GM06990 (cell line): ENCODE measurements at regions not wholly inside any gene's neighbourhood (a gene's known extent, or its start where the extent isn't known, plus 50 kb on each side); places are given as distances from the start of the nearest gene placed in this dataset.

Experiments used
- DNase-seq: peaks from one replicate; pipeline ENCODE4 v3.0.0-alpha.2; 2011; ENCODE audit not compliant: insufficient read length; ENCODE audit errors: extremely low read depth
- H3K27me3 ChIP-seq: replicated peaks from 2 replicates; pipeline ENCODE4 v1.6.0; 2011; ENCODE audit warnings: low read length; ENCODE audit not compliant: control insufficient read depth, insufficient read depth
- H3K36me3 ChIP-seq: 2 replicates; pipeline ENCODE4 v1.5.1; 2011; ENCODE audit warnings: low read length; ENCODE audit not compliant: control insufficient read depth, insufficient read depth
- H3K4me3 ChIP-seq: replicated peaks from 2 replicates; pipeline ENCODE4 v1.5.1; 2011; ENCODE audit warnings: low read depth, mild to moderate bottlenecking, control low read depth, low read length
- CTCF ChIP-seq: IDR thresholded peaks from 2 replicates; pipeline ENCODE4 v1.5.1; 2011; ENCODE audit warnings: low read length, control low read depth, mild to moderate bottlenecking, inconsistent platforms; ENCODE audit not compliant: insufficient read depth, poor library complexity, severe bottlenecking

GRCh38 chr11:69356703-69357457 lies 62.9 kb downstream of the MYEOV start:
- Histone ChIP-seq H3K4me3 (no peak overlapping the region), H3K36me3 (no peaks in the 10 kb centered on the region), H3K27me3 (no peaks in the 10 kb centered on the region; the same call in 1 of the 2 replicates)
- no peak for TF ChIP-seq CTCF
- no peak for DNase-seq

GRCh38 chr11:69357458-69358397 lies 63.8 kb downstream of the MYEOV start:
- no peak for TF ChIP-seq CTCF
- Histone ChIP-seq H3K27me3 (no peaks in the 10 kb centered on the region; the same call in 1 of the 2 replicates), H3K36me3 (no peaks in the 10 kb centered on the region), H3K4me3 (no peak overlapping the region)
- no peak for DNase-seq

- no peak for DNase-seq
- TF ChIP-seq CTCF = no peak
- Histone ChIP-seq H3K4me3 (no peak overlapping the region), H3K27me3 (no peaks in the 10 kb centered on the region; the same call in 1 of the 2 replicates), H3K36me3 (no peaks in the 10 kb centered on the region)
Observed at GRCh38 chr11:69358398-69359020, 64.6 kb downstream of the MYEOV start.

GRCh38 chr11:69359735-69360480 lies 66.0 kb downstream of the MYEOV start:
- Histone ChIP-seq H3K4me3 (no peak overlapping the region), H3K27me3 (no peaks in the 10 kb centered on the region; the same call in 1 of the 2 replicates), H3K36me3 (no peaks in the 10 kb centered on the region)
- no peak for DNase-seq
- TF ChIP-seq CTCF = no peak

- TF ChIP-seq CTCF = no peak
- no peaks in the 10 kb centered on the region for H3K36me3 ChIP-seq
- no peak for DNase-seq
- no peaks in the 10 kb centered on the region; the same call in 1 of the 2 replicates for H3K27me3 ChIP-seq
- H3K4me3 ChIP-seq = no peak overlapping the region
Observed at GRCh38 chr11:69360606-69361005, 66.7 kb downstream of the MYEOV start.
